Mesenchymal stem cell (in vitro differentiated cells and primary cell): ENCODE measurements at regions not wholly inside any gene's neighbourhood (a gene's known extent, or its start where the extent isn't known, plus 50 kb on each side); places are given as distances from the start of the nearest gene placed in this dataset.

Experiments used
- DNase-seq: peaks from one replicate; pipeline ENCODE4 v3.0.0-alpha.2; 2013
- H2AFZ ChIP-seq: one replicate; pipeline ENCODE4 v1.6.1; 2013; ENCODE audit warnings: low read depth, mild to moderate bottlenecking, control low read depth, inconsistent platforms, low read length, moderate library complexity
- H2AK5ac ChIP-seq: 2 replicates; pipeline ENCODE4 v1.6.1; 2013; ENCODE audit warnings: low read length, moderate library complexity, mild to moderate bottlenecking, inconsistent platforms; ENCODE audit not compliant: severe bottlenecking
- H2BK120ac ChIP-seq: one replicate; pipeline ENCODE4 v1.6.1; 2013; ENCODE audit warnings: low read depth, mild to moderate bottlenecking, inconsistent platforms, low read length, moderate library complexity
- H2BK12ac ChIP-seq, 2 experiments: one replicate each; pipeline ENCODE4 v1.6.1; 2013; ENCODE audit warnings: inconsistent platforms in 2 of 2, low read length in 2 of 2, mild to moderate bottlenecking in 2 of 2, moderate library complexity in 2 of 2, control low read depth in 1 of 2
- H2BK15ac ChIP-seq: one replicate; pipeline ENCODE4 v1.6.1; 2013; ENCODE audit warnings: mild to moderate bottlenecking, low read depth, inconsistent platforms; ENCODE audit not compliant: poor library complexity, severe bottlenecking
- H2BK5ac ChIP-seq: 2 replicates; pipeline ENCODE4 v1.6.1; 2013; ENCODE audit warnings: low read depth, mild to moderate bottlenecking, low read length, control low read depth, inconsistent platforms; ENCODE audit not compliant: poor library complexity, severe bottlenecking
- H3K14ac ChIP-seq, 2 experiments: one replicate each; pipeline ENCODE4 v1.6.1; 2013; ENCODE audit warnings: inconsistent platforms in 2 of 2, low read length in 2 of 2, control low read depth in 1 of 2, mild to moderate bottlenecking in 1 of 2, moderate library complexity in 1 of 2
- H3K18ac ChIP-seq, 2 experiments: one replicate each; pipeline ENCODE4 v1.6.1; 2013; ENCODE audit warnings: inconsistent platforms in 2 of 2, low read length in 2 of 2, control low read depth in 1 of 2, low read depth in 1 of 2, mild to moderate bottlenecking in 1 of 2
- H3K23ac ChIP-seq, 2 experiments: one replicate each; pipeline ENCODE4 v1.6.1; 2013; ENCODE audit warnings: inconsistent platforms in 2 of 2, low read length in 2 of 2, mild to moderate bottlenecking in 2 of 2, moderate library complexity in 2 of 2, control low read depth in 1 of 2
- H3K27ac ChIP-seq: 2 replicates; pipeline ENCODE4 v1.5.1; 2013; ENCODE audit warnings: mild to moderate bottlenecking, moderate library complexity, low read length, control low read depth, inconsistent platforms; ENCODE audit not compliant: poor library complexity, severe bottlenecking
- H3K27me3 ChIP-seq, 2 experiments: 2 replicates each; pipeline versions ENCODE4 v1.6.1 to v1.7.0; 2013; ENCODE audit warnings: low read length in 2 of 2, mild to moderate bottlenecking in 2 of 2, moderate library complexity in 2 of 2, control low read depth in 1 of 2, inconsistent platforms in 1 of 2; ENCODE audit not compliant: control insufficient read depth in 1 of 2, insufficient read depth in 1 of 2
- H3K36me3 ChIP-seq, 2 experiments: 2 replicates each; pipeline versions ENCODE4 v1.6.1 to v1.7.0; 2013; ENCODE audit warnings: low read length in 2 of 2, control low read depth in 1 of 2, inconsistent platforms in 1 of 2, low read depth in 1 of 2, mild to moderate bottlenecking in 1 of 2; ENCODE audit not compliant: insufficient read depth in 2 of 2, control insufficient read depth in 1 of 2
- H3K4ac ChIP-seq, 2 experiments: one replicate each; pipeline ENCODE4 v1.6.1; 2013; ENCODE audit warnings: inconsistent platforms in 2 of 2, low read length in 2 of 2, mild to moderate bottlenecking in 2 of 2, moderate library complexity in 2 of 2, control low read depth in 1 of 2, low read depth in 1 of 2
- H3K4me1 ChIP-seq: 2 replicates; pipeline ENCODE4 v1.6.1; 2013; ENCODE audit warnings: low read depth, low read length, control low read depth; ENCODE audit not compliant: control insufficient read depth, insufficient read depth
- H3K4me2 ChIP-seq: 2 replicates; pipeline ENCODE4 v1.6.1; 2013; ENCODE audit warnings: low read length, mild to moderate bottlenecking, inconsistent platforms; ENCODE audit not compliant: poor library complexity, severe bottlenecking
- H3K4me3 ChIP-seq, 2 experiments: 2 replicates each; pipeline versions ENCODE4 v1.5.1 to v1.7.0; 2013; ENCODE audit warnings: low read length in 2 of 2, mild to moderate bottlenecking in 2 of 2, control low read depth in 1 of 2, low read depth in 1 of 2; ENCODE audit not compliant: insufficient read depth in 1 of 2
- H3K79me1 ChIP-seq: replicated peaks from 2 replicates; pipeline ENCODE4 v1.6.1; 2013; ENCODE audit warnings: mild to moderate bottlenecking, control low read depth, low read length, inconsistent platforms; ENCODE audit not compliant: poor library complexity, severe bottlenecking
- H3K9ac ChIP-seq: 2 replicates; pipeline ENCODE4 v1.7.0; 2013; ENCODE audit warnings: mild to moderate bottlenecking, low read length, moderate library complexity
- H3K9me3 ChIP-seq: 2 replicates; pipeline ENCODE4 v1.7.0; 2013; ENCODE audit warnings: mild to moderate bottlenecking, low read length; ENCODE audit not compliant: control insufficient read depth
- H4K8ac ChIP-seq: one replicate; pipeline ENCODE4 v1.6.1; 2013; ENCODE audit warnings: inconsistent platforms, mild to moderate bottlenecking, low read length, moderate library complexity
- H4K91ac ChIP-seq: one replicate; pipeline ENCODE4 v1.6.1; 2013; ENCODE audit warnings: mild to moderate bottlenecking, low read length, inconsistent platforms
- WGBS: methylation state at CpG from one replicate; pipeline ENCODE4 v1.1.7; 2013; ENCODE audit warnings: mixed read lengths; 5-methylcytosine and 5-hydroxymethylcytosine counted together

DNA sequence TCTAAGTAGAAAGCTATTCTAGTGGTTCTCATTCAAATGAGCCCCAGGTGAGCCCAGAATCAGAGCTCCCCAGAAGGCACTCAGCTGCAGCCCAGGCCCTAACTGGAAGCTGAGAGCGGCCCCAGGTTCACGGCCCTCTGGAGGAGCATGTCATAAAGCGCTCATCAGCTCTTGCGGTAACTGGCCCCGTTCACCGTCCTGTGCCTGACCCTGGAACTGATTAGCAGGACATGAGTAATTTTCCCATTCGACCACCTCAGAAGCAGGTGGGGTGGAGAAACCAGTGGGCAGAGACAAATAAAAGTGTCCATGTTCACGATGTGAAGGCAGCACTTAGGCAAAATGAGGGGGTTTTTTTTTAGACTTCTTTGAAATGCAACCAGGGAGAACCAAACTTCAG lies 136.1 kb upstream of the LYZL2 start:
- no peak overlapping the region for H3K27ac ChIP-seq
- H3K23ac ChIP-seq: no peak overlapping the region
- no peak overlapping the region for H3K9ac ChIP-seq
- no peak overlapping the region for H3K4ac ChIP-seq
- no peaks in the 10 kb centered on the region for H3K36me3 ChIP-seq
- no peaks in the 10 kb centered on the region for H3K27me3 ChIP-seq
- no peaks in the 10 kb centered on the region for H3K79me1 ChIP-seq
- peaks cover 9% of the 10 kb centered on the region for H3K9me3 ChIP-seq
- no peak overlapping the region for H3K18ac ChIP-seq
- no peak overlapping the region for H2BK15ac ChIP-seq
- no peak overlapping the region for H2AFZ ChIP-seq
- H3K14ac ChIP-seq: no peak overlapping the region
- H4K8ac ChIP-seq: no peak overlapping the region
- no peaks in the 10 kb centered on the region for H3K4me1 ChIP-seq
- no peak overlapping the region for H2BK5ac ChIP-seq
- peak overlapping the region in 1 of 2 experiments; percentile 18 for H2BK12ac ChIP-seq
- H3K4me2 ChIP-seq: no peak overlapping the region
- H2AK5ac ChIP-seq: no peak overlapping the region
- no peak overlapping the region for H2BK120ac ChIP-seq
- no peak overlapping the region for H3K4me3 ChIP-seq
- no peak for DNase-seq
- H4K91ac ChIP-seq: no peak overlapping the region
- WGBS: 91% methylated on average over 8 of the region's 8 CpGs

DNA sequence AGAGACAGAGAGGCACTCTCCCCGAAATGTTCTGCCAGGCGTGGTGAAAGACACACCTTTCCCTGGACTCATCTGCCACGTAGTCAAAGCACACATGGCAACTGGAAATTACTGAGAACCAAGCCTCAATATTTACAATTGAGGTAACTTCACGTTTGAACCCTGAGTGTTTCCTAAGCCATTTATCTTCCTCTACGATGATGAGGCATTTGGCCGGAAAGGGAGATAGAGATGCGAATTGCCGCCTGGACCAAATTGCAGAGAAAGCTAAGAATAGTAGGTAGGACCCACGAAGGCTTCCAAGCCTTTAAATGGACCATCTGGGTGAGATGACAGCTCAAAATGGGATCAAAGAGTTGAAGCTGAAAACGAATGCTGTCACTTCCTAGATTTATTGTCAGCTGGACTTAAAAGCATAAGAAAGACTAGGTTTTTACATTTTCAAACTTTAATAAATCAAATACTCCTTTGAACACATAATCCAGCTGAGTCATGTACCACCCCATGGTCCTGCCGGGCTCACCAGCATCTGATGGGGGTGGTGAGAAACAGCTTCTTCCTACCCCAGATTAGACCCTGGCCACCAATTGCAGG lies 135.6 kb upstream of the LYZL2 start:
- H3K14ac ChIP-seq: no peak overlapping the region
- WGBS: 84% methylated on average over 11 of the region's 11 CpGs
- H3K4me1 ChIP-seq: no peaks in the 10 kb centered on the region

DNA sequence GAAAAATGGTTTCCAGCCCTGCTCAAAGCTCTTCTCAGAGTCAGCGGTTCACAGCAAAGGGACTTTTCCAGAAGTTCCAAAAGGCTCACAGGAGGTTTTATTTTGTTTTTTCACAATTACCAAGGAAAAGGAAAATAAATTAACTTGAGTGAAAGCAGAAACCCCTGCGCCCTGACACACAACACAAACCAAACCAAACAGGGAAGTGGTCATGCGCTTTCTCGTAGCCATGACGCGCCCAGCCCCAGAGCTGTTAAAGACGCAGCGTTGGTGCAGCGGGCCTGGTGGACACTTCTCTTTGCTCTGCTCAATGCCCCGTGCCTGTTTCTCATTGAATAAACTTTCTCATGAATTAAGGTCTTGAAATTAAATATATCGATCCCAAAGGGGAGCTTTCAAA lies 134.4 kb upstream of the LYZL2 start:
- Histone ChIP-seq H3K36me3 (no peaks in the 10 kb centered on the region), H3K4me1 (peaks cover 3% of the 10 kb centered on the region), H3K79me1 (no peaks in the 10 kb centered on the region), H4K91ac (no peak overlapping the region), H2BK5ac (no peak overlapping the region), H2AFZ (no peak overlapping the region), H3K4me2 (no peak overlapping the region), H2BK12ac (no peak overlapping the region), H3K4me3 (no peak overlapping the region), H3K23ac (no peak overlapping the region), H3K27ac (no peak overlapping the region), H2BK15ac (no peak overlapping the region), H2BK120ac (no peak overlapping the region), H3K27me3 (no peaks in the 10 kb centered on the region), H3K18ac (no peak overlapping the region), H3K9me3 (no peaks in the 10 kb centered on the region), H3K14ac (no peak overlapping the region), H3K4ac (no peak overlapping the region), H4K8ac (no peak overlapping the region), H3K9ac (no peak overlapping the region), H2AK5ac (no peak overlapping the region)
- 90% methylated on average over 11 of the region's 11 CpGs for WGBS
- no peak for DNase-seq

More for the DNA sequence above, 135.6 kb upstream of the LYZL2 start:
- H2AK5ac ChIP-seq: no peak overlapping the region
- no peak overlapping the region for H3K9ac ChIP-seq
- H2BK15ac ChIP-seq: no peak overlapping the region
- no peak overlapping the region for H3K27ac ChIP-seq
- H4K91ac ChIP-seq: peak overlapping the region; percentile 58
- H4K8ac ChIP-seq: no peak overlapping the region
- H3K4ac ChIP-seq: no peak overlapping the region
- H3K4me3 ChIP-seq: no peak overlapping the region
- H3K36me3 ChIP-seq: no peaks in the 10 kb centered on the region
- H3K9me3 ChIP-seq: peaks cover 4% of the 10 kb centered on the region
- H3K27me3 ChIP-seq: no peaks in the 10 kb centered on the region
- H2BK5ac ChIP-seq: no peak overlapping the region
- H3K4me2 ChIP-seq: no peak overlapping the region
- no peak overlapping the region for H2AFZ ChIP-seq
- no peak overlapping the region for H3K23ac ChIP-seq
- H3K18ac ChIP-seq: no peak overlapping the region
- H3K79me1 ChIP-seq: no peaks in the 10 kb centered on the region
- no peak for DNase-seq
- H2BK12ac ChIP-seq: no peak overlapping the region
- no peak overlapping the region for H2BK120ac ChIP-seq

DNA sequence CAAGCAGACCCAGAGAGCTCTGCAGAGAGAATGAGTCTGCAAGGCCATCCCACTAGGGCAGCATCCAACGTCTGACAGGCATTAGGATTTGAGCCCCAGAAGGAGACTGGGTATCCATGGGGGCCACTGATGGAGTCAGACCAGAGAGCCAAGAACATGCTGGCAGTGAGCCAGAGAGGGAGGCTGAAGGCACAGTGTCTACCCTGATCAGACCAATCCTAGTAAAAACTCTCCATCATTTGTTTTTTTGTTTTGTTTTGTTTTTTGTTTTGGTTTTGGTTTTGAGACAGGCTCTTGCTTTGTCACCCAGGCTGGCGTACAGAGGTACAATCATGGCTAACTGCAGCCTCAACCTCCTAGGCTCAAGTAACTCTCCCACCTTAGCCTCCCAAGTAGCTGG lies 133.1 kb upstream of the LYZL2 start:
- Histone ChIP-seq H3K9me3 (no peaks in the 10 kb centered on the region), H3K4me2 (no peak overlapping the region), H3K27me3 (no peaks in the 10 kb centered on the region), H3K4me1 (peaks cover 3% of the 10 kb centered on the region), H2BK120ac (no peak overlapping the region), H4K91ac (no peak overlapping the region), H3K27ac (no peak overlapping the region), H3K14ac (no peak overlapping the region), H3K4me3 (no peak overlapping the region), H3K23ac (no peak overlapping the region), H2BK5ac (no peak overlapping the region), H3K9ac (no peak overlapping the region), H2AK5ac (no peak overlapping the region), H3K36me3 (no peaks in the 10 kb centered on the region), H4K8ac (no peak overlapping the region), H2BK12ac (no peak overlapping the region), H3K79me1 (no peaks in the 10 kb centered on the region), H3K4ac (no peak overlapping the region), H3K18ac (no peak overlapping the region), H2AFZ (no peak overlapping the region), H2BK15ac (no peak overlapping the region)
- DNase-seq: no peak
- WGBS: 95% methylated on average over 2 of the region's 2 CpGs
